ENCODE measurements at regions not wholly inside any gene's neighbourhood (a gene's known extent, or its start where the extent isn't known, plus 50 kb on each side); places are given as distances from the start of the nearest gene placed in this dataset.

GRCh38 chr5:2410451-2410850 lies 341.0 kb downstream of the IRX2 start:
- intact Hi-C loops (cut with micrococcal nuclease), result no loop called here
- BruUV-seq (replicated peaks), result no TSS peak
- H3K36me3 ChIP-seq (ENCODE audit: control insufficient read depth in 1 of 2, insufficient read depth in 2 of 2, low read length in 2 of 2), result no peaks in the 10 kb centered on the region
- no peak for ATAC-seq
- no peaks in the 10 kb centered on the region for H3K79me2 ChIP-seq (ENCODE audit: insufficient read depth, low read length)
- ChIA-PET RAD21 (ENCODE audit: low non-redundant PET in 1 of 2, low total read pairs in 2 of 2, uncharacterized antibody in 2 of 2, unreplicated experiment in 2 of 2) (no interaction called here), CTCF (no interaction called here), POLR2A (no interaction called here)
- H3K9ac ChIP-seq (ENCODE audit: low read length), result no peak overlapping the region
- no peak for TF ChIP-seq FOSL1 (IDR thresholded peaks at IDR 0.05; ENCODE audit: low read depth)
- TF ChIP-seq CTCF (IDR thresholded peaks at IDR 0.05 in 2 of 3, conservative IDR thresholded peaks at IDR 0.05 in 1 of 3; ENCODE audit: borderline replicate concordance in 1 of 3, insufficient read depth in 1 of 3, low read depth in 2 of 3, low read length in 2 of 3), result no peak
- TF ChIP-seq EGR1 (IDR thresholded peaks at IDR 0.05; ENCODE audit: low read depth), result no peak
- TF ChIP-seq CEBPB (IDR thresholded peaks at IDR 0.05; ENCODE audit: low read depth), result no peak
- no peak for TF ChIP-seq SRF (IDR thresholded peaks at IDR 0.05; ENCODE audit: low read depth)
- no peak for TF ChIP-seq ZBTB33 (IDR thresholded peaks at IDR 0.05; ENCODE audit: extremely low read depth, insufficient replicate concordance, low read length)
- TF ChIP-seq SP1 (IDR thresholded peaks at IDR 0.05; ENCODE audit: low read depth), result no peak
- TF ChIP-seq ATF3 (IDR thresholded peaks at IDR 0.05), result no peak
- no peak for TF ChIP-seq ZFX (IDR thresholded peaks at IDR 0.05)
- TF ChIP-seq POLR2AphosphoS5 (IDR thresholded peaks at IDR 0.05; ENCODE audit: low read depth, low read length), result no peak
- no peak overlapping the region for H2AFZ ChIP-seq (ENCODE audit: low read depth, low read length, poor library complexity, severe bottlenecking)
- DNase-seq (ENCODE audit: low read depth, low spot score), result no peak
- no peaks in the 10 kb centered on the region for H3K27me3 ChIP-seq (ENCODE audit: insufficient read depth, low read length)
- no peak overlapping the region for H3K27ac ChIP-seq (ENCODE audit: low read depth, low read length)
- no peak overlapping the region for H3K4me2 ChIP-seq (ENCODE audit: low read length)
- H3K4me3 ChIP-seq (replicated peaks in 1 of 2; ENCODE audit: low read depth in 1 of 2, low read length in 2 of 2), result no peak overlapping the region
- no peaks in the 10 kb centered on the region for H3K9me2 ChIP-seq (ENCODE audit: insufficient read depth)
- no peaks in the 10 kb centered on the region for H4K20me1 ChIP-seq (ENCODE audit: insufficient read depth)
- H3K4me1 ChIP-seq (ENCODE audit: control insufficient read depth in 1 of 2, insufficient read depth in 2 of 2, low read length in 2 of 2), result no peaks in the 10 kb centered on the region
- peaks cover 0 to 12% of the 10 kb centered on the region in 2 experiments; a peak in 2 of 4 replicates for H3K9me3 ChIP-seq (ENCODE audit: control insufficient read depth in 1 of 2, insufficient read depth in 1 of 2, low read depth in 1 of 2, low read length in 2 of 2)

Data from HCT116 (cell line).